ENCODE measurements at regions not wholly inside any gene's neighbourhood (a gene's known extent, or its start where the extent isn't known, plus 50 kb on each side); places are given as distances from the start of the nearest gene placed in this dataset.

DNA sequence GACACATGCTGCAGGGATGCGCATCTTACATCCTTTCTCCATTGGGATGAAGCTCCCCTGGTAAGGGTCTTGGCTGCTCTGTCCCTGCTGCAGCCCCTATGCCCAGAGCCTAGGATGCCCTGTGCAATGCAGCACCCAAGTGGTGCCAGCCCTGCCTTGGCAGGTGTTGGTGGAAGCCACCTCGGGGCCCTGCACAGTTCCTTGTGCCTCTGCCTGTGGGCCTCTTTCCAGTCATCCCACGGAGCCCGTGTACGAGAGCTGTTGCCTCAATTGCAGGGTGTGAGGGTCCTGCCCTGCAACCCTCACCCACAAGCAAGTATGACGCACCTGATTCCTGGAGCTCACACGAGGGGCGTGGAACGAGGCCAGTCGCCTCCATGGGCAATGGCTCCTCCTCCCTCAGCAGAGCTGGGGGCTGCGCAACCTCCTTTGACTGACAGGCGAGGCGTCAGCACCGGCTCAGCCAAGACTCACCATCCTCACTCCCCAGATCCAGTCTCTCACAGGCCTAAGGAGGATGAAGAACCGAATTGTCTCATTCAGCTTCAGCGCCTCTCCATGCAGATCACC, 719.6 kb downstream of the BRD1 start:
- TF ChIP-seq, protein P1, sequence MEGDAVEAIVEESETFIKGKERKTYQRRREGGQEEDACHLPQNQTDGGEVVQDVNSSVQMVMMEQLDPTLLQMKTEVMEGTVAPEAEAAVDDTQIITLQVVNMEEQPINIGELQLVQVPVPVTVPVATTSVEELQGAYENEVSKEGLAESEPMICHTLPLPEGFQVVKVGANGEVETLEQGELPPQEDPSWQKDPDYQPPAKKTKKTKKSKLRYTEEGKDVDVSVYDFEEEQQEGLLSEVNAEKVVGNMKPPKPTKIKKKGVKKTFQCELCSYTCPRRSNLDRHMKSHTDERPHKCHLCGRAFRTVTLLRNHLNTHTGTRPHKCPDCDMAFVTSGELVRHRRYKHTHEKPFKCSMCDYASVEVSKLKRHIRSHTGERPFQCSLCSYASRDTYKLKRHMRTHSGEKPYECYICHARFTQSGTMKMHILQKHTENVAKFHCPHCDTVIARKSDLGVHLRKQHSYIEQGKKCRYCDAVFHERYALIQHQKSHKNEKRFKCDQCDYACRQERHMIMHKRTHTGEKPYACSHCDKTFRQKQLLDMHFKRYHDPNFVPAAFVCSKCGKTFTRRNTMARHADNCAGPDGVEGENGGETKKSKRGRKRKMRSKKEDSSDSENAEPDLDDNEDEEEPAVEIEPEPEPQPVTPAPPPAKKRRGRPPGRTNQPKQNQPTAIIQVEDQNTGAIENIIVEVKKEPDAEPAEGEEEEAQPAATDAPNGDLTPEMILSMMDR (conservative IDR thresholded peaks at IDR 0.05; ENCODE audit: low read depth, low read length) = no peak
- no peak for TF ChIP-seq EZH2 (IDR thresholded peaks at IDR 0.05; ENCODE audit: low read length, unreplicated experiment)

Measured in PC-3 (cell line).